Fibroblast of skin of left biceps (primary cell): ENCODE measurements at regions not wholly inside any gene's neighbourhood (a gene's known extent, or its start where the extent isn't known, plus 50 kb on each side); places are given as distances from the start of the nearest gene placed in this dataset.

ENCODE experiments used
- DNase-seq, 2 experiments: peaks; one replicate each; pipeline ENCODE4 v3.0.0-alpha.2; 2013; ENCODE audit warnings: low read depth in 2 of 2

DNA sequence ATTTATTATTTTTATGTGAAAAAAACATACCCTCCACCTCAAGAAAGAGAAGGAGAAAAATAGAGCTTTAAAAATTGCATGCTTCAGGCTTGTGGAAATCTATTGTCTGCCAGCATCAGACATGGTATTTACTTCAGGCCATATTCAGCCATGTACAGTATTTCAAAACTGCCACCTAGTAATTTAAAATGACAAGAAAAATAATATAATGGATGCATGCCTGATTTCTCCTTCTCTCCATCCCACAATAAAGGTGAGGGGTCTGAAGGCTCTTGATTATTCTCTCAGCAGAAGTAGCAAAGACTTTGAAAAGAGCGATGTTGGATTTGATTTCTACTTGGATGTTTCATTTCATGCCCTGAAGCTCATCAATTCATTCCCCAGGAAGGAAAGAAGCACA lies 250.7 kb downstream of the TBC1D4 start:
- no peak for DNase-seq

DNA sequence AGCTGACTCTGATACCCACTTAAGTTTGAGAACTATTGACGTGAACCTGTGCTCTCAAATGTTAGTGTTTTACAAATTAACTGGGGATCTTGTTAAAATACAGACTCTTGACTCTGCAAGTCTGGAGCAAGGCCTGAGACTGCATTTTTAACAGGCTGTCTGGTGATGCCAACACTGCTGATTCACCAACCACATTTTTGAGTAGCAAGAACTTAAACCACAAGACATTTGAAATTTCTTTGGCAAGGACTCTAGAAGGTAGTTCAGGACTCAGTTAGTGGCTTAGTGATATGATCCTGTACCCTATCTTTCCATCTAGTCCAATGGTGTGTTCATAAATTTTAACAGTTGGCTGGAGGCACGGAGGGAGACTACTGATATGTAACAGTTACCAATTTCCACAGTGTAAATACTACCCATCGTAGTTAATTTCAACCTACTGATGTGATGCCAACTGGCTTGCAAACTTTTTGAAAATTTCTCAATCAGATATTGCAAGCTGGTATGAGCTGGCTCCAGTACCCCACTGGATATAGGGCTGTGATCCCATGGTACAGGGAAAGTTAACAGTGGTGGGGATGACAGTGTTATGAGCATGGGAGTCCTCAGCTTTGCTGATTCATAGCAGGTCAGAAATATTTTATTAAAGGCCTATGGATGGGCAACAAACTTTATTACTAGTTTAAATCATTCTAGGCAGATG lies 255.1 kb downstream of the TBC1D4 start:
- DNase-seq = peak; percentile 68

DNA sequence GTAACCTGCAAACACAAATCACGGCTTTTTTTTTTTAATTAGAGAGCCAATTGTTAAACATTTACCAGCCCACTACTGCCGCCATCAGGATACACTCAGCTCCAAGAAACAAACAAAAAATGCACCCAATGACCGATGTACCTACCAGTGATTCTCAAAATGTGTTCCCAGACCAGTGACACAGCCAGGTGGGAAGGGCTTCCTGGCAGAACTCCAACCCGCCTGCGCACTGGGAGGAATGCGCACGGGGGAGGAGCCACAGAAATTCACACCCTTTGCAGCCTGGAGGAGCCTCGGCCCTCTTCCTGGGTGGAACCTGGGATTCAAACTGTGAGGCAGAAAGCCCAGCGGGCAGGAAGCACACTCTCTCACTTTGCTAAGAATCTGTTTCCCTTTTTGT lies 255.9 kb downstream of the TBC1D4 start:
- no peak for DNase-seq

DNA sequence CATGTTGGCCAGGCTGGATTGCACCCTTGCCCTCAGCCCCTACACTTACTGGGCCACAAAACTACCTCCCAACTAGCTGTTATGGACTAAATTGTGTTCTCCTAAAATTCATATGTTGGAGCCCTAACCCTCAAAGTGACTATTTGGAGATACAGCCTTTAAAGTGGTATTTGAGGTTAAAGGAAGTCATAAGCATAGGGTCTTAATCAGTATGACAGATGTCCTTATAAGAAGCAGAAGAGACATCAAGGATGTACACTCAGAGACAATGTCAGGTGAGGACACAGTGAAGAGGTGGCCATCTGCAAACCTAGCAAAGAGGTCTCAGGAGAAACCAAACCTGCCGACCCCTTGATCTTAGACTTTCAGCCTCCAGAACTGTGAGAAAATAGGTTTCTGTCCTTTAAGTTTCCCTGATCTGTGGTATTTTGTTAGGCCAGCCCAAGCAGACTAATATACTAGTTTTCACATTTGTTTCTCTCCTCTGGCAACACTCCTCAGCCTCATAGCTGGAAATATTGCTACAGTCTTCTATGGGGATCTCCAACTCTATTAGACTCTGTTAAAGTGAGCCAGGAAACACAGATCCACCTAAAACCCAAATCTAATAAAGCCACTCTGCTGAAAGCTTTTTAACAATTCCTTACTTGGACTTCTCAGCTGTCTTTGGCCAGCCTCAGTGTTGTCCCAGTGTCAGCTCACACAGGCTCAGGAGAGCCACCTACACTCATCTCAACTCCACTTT lies 256.5 kb downstream of the TBC1D4 start:
- no peak for DNase-seq

DNA sequence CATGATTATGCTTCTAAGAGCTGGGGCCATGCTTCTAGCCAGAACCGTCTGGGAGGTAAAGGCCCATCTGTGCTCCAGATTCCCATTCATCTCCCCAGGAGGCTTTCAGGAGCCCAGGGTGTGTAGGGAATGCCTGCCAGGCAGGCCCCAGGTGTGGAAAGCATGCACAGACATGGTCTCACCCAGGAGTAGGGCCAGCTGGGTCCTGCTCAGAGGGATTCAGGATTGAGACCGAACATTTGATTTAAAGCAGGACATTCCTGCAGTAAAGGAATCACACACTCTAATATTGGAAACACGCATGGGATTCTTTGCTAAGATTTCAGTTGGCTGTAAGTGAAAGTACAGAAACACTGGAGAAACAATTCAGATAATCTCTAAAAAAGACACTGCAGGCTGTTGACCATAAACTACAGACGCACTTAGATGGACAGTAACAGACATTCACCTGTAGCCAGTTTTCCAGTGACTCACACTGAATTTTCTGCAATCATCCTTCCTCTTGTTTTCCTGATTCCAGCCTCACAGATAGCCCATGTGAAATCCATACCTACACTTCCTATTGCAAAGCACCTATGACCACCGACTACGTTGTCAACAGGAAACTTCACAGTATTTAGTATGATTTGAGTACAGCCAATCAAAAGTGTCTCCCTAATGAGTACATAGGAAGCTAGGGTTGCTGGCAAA lies 257.8 kb downstream of the TBC1D4 start:
- DNase-seq = peak; percentile 72 to 74

DNA sequence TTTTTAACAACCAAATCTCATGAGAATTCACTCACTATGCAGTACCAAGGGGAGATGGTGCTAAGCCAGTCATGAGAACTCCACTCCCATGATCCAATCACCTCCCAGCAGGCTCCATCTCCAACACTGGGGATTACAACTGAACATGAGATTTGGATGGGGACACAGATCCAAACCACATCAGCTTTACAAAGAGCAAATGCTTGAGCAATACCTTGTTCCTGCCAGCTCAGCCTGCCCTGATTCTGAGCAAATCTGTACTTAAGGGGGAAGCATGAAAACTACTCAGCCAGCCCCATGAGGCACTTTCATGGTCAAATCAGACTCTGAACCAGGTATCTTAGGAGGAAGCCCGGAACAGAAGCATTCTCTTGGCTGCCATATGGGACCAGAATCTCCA lies 259.9 kb downstream of the TBC1D4 start:
- no peak for DNase-seq

DNA sequence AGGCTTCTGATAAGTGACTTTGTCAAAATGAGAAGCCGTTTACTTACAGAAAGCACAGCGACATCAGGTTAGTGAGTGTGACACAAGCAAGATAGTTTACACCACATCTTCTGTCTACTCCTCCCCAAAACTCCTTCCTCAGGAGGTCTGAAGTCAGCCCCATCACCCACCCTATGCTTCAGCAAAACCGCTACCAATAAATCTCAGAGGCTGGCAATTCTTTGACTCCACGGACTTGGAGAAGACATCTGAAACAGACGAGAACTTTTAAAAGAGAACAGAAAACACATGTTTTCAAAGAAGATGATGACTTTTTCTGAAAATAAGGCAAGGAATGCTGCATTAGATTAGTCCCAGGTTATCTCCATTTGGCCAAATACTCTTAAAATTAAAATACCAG lies 261.1 kb downstream of the TBC1D4 start:
- peak in 1 of 2 experiments; percentile 55 for DNase-seq

DNA sequence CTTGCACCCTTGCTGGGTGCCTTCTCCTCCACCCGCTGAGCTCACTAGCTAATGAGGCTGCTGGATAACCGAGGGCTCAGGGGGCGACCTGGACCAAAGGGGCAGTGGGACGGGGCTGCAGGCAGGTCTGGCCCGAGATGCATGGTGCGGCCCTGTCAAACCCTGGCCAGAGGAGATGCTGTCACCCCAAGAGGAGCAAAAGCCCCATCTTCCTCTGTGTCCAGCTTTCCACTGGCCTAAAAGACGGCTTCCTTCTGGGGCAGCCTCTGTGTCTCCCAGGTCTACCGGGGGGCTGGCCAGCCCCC lies 261.8 kb downstream of the TBC1D4 start:
- no peak for DNase-seq

DNA sequence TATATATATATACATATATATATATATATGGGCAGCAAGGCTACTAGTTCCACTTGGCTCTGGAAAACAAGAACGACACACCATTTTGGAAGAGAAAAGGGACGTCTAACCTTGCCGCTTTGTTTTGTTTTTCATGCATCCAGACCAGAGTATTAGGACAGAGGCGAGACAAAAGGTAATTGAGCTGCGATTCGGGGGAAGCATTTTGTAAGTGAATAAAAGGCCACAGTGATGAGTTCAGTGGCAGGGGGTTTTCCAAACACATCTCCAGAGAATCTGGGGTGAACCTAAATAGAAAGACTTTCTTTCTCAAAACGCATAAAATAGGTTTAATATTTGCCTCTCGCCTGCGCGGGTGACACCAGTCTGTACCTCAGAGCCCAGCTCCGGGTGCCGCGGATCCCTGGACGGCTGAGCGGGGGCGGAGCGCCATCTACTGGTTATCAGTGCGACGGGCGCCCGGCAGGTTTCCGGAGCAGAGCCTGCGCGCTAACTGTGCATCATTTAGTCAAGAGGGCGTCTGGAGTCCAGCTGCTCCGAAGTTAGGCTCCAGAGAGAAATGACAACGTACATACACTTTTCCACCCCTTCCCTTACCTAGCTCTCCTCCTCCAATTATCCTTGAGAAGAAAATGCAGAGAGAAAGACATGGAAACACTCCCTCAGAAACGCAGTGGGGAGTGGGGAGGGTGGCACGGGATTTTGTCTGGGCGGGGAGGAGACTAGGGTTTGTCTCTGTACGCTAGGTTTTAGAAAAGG lies 262.3 kb downstream of the TBC1D4 start:
- no peak for DNase-seq

DNA sequence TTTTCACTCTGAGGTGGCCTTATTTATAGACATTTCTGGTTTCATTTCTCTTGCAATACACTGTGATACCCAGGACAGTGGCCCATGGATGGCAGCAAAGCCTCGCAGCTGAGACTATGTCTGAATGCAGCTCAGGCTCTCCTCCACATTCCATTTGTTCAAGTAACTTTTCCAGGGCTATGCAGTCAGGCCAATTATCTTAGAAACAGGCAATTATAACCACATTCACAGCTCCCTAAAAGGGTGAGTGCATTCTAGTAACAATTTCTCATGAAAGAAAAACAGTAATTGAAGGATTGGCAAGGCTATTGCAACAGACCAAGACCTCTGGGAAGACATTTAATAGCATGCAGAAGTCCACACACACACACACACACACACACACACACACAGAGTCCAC lies 264.0 kb downstream of the TBC1D4 start:
- DNase-seq = peak; percentile 67 to 76

DNA sequence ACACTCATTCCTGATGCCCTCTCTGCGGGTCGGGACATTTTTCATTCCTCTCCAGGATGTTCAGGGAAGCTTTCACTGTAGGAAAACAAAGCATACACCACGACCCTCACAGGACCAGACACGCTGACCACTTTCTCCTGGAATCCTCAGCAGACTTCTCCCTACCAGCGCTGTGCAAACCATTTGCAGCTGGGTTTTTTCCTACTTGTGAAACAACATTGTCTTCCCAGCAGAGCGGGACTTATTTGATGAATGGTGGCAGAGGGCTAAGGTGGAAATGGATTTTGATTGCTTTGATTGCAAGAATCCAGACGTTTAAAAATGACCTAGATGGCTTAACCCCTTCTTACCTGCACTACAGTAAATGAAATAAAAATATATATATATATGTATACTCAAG lies 265.9 kb downstream of the TBC1D4 start:
- no peak for DNase-seq

DNA sequence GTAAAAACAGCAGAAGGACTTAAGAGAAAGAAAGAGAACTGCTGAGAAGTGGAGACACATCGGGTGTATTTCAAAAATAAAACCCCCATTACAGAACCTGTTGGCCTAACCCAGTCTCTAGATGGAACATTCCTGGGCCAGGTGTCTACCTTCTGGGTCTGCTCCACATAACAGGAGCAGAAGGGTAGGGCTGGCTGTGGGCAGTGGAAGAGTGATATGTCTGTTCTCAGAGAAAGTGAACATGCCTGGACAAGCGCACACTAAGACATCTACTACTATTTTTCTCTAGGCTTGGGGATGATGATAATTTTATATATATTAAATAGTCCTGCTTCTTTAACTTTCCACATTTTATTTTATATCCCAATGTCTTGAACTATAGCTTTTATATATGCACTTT lies 267.1 kb downstream of the TBC1D4 start:
- no peak for DNase-seq

DNA sequence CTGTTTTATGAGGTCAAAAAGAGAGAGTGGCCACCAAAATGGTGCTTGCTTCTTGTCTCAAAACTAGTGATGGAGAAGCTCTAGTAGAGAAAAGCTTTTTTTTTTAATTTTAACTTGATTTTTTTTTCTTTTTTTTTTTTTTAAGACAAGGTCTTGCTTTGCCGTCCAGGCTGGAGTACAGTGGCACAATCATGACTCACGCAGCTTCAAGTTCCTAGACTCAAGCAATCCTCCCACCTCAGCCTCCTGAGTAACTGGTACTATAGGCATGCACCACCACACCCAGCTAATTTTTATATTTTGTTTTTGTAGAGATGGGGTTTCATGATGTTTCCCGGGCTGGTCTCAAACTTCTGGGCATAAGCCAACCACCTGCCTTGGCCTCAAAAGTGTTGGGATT lies 279.0 kb downstream of the TBC1D4 start:
- DNase-seq = no peak

DNA sequence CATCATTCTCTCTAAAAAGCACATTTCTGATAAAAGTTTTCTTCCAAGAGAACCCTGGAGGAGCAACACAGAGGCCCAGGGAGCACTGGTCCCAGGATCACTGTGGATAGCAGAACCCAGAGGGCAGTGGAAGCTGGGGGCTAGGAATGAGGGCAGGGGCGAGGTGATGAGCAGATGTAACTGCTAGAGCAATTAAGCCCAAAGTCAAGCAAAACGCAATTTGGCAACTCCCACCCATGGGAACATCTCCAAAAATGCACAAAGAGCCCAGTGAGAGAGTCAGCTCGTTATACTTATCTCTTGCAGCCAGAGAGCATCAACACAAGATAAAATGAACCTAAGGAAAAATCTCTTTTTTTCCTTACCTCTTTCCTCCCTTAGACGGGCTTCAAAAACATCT lies 284.2 kb downstream of the TBC1D4 start:
- no peak for DNase-seq

DNA sequence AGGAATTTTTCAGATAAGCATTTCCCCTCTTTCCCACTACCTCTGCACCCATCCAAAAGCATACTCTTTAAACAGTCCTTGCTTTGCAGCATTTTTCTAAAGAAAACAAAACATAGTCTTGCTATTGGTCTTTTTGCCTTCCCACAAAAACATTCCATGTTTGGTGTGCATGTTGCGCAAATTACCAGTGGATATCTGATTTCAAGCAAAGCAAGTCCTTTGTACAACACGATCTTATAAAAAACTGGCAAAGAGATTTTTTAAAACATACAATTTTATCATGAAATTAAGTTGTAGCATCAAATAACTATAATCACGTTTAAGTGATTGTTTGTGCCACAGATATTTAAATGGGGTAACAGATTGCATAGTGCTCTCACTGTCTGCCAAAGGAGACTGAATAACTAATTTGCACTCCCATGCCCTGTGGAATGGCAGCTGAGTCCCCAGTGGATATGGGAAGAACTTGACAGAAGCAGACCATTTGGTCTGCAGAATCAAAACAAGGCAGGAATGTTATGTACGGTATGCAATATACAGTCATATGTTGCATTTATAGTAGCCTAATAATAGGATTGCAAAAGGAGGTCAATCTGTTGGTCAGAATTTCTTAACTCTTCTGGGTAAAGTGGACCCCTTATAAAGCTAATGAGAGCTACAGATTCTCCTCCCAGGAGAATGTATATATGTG lies 285.7 kb downstream of the TBC1D4 start:
- DNase-seq = peak; percentile 15 to 20

DNA sequence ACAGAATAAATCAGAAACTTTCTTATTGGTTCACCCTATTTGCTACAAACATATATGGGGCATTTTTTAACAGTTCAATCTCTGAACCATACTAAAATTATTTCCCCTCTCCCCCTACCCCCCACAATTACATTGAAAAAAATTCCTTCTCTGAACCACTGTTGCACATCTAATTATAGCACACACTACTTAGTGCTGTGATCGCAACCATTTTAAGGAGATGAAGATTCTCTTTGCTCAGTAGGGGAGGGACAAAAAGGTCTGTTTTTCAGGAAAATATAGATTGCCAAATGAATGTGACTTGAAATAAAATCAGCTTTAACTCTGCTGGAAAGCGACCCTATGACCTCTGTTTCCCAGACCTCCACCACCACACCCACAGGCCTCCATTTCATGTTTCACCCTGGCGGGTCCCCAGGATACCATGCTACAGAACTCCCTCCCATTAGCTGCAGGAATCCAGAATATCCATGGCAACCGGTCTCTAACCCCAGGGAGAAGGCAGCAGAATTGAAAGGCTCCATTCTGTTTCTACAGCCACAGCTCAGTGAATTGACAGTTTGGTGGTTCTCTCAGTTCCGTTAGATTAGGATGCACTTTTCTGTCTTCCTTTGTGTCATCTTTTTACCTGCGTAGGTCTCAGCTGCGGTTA lies 286.3 kb downstream of the TBC1D4 start:
- DNase-seq = no peak

DNA sequence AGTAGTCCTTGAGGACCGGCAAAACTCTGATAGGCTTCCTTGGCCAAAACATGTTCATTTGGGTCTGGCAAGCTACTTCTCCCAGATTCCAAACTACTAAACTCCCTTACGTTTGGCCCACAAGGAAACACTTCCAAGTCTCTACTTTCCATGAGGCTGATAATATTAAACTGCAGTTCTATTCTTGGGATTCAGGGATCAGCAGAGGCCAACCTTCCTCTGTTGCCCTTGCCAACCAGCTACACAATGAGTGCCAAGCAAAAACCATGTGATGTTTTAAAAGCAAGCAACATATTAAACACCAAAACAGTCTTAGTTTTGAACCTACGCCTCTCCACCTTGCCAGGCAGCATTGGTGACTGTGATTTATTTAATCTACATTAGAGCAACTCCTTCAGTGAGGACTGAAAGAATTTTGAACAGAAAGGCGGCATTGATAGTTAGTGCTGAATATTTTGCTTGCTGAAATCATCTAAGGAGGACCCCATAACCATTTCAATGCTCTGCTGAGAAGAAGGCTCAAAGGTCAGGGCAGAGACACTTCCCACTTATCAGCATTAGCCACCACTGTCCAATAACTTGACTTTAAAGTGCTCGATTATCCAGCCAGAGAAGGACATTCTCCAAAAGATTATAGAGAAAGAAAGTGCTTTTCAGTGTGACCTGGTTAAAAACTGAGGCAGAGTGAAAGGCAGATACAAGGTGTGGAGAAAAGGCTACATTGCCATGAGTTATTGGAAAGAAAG lies 287.1 kb downstream of the TBC1D4 start:
- no peak for DNase-seq

DNA sequence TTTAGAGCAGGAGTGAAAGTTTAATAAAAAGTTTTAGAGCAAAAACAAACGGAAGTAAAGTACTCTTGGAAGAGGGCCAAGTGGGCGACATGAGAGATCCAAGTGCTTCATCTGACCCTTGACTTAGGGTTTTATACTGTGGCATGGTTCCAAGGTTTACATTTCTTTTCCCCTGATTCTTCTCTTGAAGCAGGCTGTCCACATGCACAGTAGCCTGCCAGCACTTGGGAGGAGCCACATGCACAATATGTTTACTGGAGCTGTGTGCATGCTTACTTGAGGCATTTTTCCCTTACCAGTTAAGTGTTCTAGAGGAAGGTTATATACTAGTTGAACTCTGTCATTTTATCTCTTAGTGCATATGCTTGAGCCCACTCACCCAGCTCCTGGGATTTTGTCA lies 295.6 kb downstream of the TBC1D4 start:
- DNase-seq = no peak

DNA sequence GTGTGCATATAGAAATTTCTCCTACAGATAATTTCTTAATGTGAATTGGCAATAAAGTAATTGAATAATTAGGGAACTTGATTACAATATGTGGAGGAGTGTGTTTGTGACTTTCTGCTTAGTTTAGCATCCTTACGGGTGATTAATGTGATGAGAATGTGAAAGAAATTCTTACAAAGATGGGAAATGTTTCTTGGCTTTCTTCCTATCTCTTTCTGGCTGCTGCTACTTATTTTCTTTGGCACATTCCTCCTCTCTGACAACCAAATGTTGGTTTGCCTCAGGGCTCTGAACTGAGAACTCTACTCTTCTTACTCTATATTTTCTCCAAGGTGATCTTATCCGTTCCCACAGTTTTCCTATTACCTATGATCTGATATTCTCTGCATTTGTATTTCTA lies 300.1 kb downstream of the TBC1D4 start:
- DNase-seq = peak; percentile 64

DNA sequence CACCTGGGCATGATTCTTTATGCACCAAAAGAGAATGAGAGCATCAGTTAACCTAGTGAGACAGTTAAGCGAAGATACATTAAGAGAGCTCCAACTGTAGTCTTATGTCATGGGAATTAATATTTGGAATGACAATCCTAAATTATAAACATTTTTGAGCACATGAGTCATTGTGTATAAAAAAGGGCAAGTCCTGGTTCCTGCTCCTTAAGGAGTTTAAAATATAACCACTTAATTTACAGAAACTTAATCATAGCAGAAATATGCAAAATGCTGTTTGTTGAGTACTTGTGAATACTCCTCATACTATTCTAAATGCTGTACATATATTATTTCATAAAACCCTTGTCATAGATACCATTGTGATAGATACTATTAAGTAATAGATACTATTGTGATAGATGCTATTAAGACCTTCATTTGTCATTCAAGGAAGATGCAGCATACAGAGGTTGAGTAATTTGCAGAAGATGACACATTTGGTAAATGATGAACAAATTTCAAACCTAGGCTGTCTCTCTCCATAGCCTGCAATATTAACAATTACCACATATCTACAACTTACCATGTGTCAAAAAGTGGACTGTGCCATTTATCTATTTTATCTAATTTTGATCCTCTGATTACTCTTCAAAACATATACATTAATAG lies 301.0 kb downstream of the TBC1D4 start:
- peak; percentile 65 to 68 for DNase-seq
